ENCODE measurements at regions not wholly inside any gene's neighbourhood (a gene's known extent, or its start where the extent isn't known, plus 50 kb on each side); places are given as distances from the start of the nearest gene placed in this dataset.

GRCh38 chr1:38708701-38709258, 150.8 kb downstream of the RRAGC start:
- no peak for TF ChIP-seq CTCF (IDR thresholded peaks at IDR 0.05)
- TF ChIP-seq POLR2A (IDR thresholded peaks at IDR 0.05) = no peak
- TF ChIP-seq POLR2AphosphoS5 (IDR thresholded peaks at IDR 0.05) = no peak

All from breast epithelium (tissue), 3 donors.